H1 (cell line): ENCODE measurements at regions not wholly inside any gene's neighbourhood (a gene's known extent, or its start where the extent isn't known, plus 50 kb on each side); places are given as distances from the start of the nearest gene placed in this dataset.

Source experiments
- CHD2 ChIP-seq: IDR thresholded peaks from 2 replicates; pipeline ENCODE4 v1.6.1; 2012; ENCODE audit warnings: low read length, improper control_type of control experiment
- E2F6 ChIP-seq: IDR thresholded peaks from 2 replicates; pipeline ENCODE4 v1.6.1; 2012; ENCODE audit warnings: inconsistent platforms
- KDM1A ChIP-seq: fragments of 200-600, 300-600 bp; sonication (generic); IDR thresholded peaks from 2 replicates; pipeline ENCODE4 v1.7.1; 2016; ENCODE audit warnings: mild to moderate bottlenecking, low read length, borderline replicate concordance
- POU5F1 ChIP-seq: IDR thresholded peaks from 2 replicates; pipeline ENCODE4 v1.6.1; 2011; ENCODE audit warnings: low read depth, mild to moderate bottlenecking, low read length, moderate library complexity
- RXRA ChIP-seq: IDR thresholded peaks from 2 replicates; pipeline ENCODE4 v1.6.1; 2011; ENCODE audit warnings: low read depth, mild to moderate bottlenecking, low read length, moderate library complexity; ENCODE audit not compliant: insufficient read depth
- TAF1 ChIP-seq: IDR thresholded peaks from 2 replicates; pipeline ENCODE4 v1.6.1; 2011; ENCODE audit warnings: mild to moderate bottlenecking, low read depth, low read length
- TF ChIP-seq, protein P1 (sequence below): fragments of 300-600 bp; sonication (generic); IDR thresholded peaks from 2 replicates; pipeline ENCODE4 v1.7.1; 2012; ENCODE audit warnings: low read length, moderate library complexity, mild to moderate bottlenecking, inconsistent platforms; ENCODE audit not compliant: insufficient replicate concordance

DNA sequence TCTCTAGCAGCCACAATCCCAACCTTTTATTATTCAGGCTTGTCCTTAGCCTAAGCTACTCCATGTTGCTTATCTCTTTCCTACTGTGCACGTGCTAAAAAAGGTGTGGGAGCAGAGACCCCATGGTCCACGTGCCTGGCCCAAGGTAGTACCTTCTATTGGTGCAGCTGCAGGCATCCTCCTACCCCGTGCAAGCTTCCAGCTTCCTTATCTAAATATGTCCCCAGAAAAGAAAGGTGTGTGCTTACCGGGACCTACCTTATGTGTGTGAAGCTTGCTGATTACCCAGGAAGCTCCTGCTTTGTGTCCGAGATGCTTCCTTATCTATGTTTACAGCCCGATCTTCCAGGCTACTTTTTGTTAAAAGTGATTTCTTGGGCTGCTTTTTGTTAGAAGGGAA lies 2382.4 kb downstream of the PCDH9 start (continued):
- TF ChIP-seq, protein P1, sequence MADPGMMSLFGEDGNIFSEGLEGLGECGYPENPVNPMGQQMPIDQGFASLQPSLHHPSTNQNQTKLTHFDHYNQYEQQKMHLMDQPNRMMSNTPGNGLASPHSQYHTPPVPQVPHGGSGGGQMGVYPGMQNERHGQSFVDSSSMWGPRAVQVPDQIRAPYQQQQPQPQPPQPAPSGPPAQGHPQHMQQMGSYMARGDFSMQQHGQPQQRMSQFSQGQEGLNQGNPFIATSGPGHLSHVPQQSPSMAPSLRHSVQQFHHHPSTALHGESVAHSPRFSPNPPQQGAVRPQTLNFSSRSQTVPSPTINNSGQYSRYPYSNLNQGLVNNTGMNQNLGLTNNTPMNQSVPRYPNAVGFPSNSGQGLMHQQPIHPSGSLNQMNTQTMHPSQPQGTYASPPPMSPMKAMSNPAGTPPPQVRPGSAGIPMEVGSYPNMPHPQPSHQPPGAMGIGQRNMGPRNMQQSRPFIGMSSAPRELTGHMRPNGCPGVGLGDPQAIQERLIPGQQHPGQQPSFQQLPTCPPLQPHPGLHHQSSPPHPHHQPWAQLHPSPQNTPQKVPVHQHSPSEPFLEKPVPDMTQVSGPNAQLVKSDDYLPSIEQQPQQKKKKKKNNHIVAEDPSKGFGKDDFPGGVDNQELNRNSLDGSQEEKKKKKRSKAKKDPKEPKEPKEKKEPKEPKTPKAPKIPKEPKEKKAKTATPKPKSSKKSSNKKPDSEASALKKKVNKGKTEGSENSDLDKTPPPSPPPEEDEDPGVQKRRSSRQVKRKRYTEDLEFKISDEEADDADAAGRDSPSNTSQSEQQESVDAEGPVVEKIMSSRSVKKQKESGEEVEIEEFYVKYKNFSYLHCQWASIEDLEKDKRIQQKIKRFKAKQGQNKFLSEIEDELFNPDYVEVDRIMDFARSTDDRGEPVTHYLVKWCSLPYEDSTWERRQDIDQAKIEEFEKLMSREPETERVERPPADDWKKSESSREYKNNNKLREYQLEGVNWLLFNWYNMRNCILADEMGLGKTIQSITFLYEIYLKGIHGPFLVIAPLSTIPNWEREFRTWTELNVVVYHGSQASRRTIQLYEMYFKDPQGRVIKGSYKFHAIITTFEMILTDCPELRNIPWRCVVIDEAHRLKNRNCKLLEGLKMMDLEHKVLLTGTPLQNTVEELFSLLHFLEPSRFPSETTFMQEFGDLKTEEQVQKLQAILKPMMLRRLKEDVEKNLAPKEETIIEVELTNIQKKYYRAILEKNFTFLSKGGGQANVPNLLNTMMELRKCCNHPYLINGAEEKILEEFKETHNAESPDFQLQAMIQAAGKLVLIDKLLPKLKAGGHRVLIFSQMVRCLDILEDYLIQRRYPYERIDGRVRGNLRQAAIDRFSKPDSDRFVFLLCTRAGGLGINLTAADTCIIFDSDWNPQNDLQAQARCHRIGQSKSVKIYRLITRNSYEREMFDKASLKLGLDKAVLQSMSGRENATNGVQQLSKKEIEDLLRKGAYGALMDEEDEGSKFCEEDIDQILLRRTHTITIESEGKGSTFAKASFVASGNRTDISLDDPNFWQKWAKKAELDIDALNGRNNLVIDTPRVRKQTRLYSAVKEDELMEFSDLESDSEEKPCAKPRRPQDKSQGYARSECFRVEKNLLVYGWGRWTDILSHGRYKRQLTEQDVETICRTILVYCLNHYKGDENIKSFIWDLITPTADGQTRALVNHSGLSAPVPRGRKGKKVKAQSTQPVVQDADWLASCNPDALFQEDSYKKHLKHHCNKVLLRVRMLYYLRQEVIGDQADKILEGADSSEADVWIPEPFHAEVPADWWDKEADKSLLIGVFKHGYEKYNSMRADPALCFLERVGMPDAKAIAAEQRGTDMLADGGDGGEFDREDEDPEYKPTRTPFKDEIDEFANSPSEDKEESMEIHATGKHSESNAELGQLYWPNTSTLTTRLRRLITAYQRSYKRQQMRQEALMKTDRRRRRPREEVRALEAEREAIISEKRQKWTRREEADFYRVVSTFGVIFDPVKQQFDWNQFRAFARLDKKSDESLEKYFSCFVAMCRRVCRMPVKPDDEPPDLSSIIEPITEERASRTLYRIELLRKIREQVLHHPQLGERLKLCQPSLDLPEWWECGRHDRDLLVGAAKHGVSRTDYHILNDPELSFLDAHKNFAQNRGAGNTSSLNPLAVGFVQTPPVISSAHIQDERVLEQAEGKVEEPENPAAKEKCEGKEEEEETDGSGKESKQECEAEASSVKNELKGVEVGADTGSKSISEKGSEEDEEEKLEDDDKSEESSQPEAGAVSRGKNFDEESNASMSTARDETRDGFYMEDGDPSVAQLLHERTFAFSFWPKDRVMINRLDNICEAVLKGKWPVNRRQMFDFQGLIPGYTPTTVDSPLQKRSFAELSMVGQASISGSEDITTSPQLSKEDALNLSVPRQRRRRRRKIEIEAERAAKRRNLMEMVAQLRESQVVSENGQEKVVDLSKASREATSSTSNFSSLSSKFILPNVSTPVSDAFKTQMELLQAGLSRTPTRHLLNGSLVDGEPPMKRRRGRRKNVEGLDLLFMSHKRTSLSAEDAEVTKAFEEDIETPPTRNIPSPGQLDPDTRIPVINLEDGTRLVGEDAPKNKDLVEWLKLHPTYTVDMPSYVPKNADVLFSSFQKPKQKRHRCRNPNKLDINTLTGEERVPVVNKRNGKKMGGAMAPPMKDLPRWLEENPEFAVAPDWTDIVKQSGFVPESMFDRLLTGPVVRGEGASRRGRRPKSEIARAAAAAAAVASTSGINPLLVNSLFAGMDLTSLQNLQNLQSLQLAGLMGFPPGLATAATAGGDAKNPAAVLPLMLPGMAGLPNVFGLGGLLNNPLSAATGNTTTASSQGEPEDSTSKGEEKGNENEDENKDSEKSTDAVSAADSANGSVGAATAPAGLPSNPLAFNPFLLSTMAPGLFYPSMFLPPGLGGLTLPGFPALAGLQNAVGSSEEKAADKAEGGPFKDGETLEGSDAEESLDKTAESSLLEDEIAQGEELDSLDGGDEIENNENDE, result no peak
- TF ChIP-seq KDM1A, result no peak
- TF ChIP-seq RXRA, result no peak
- TF ChIP-seq CHD2, result no peak
- TF ChIP-seq E2F6, result no peak
- no peak for TF ChIP-seq TAF1
- no peak for TF ChIP-seq POU5F1
